Thyroid gland (tissue), 4 donors: ENCODE measurements at regions not wholly inside any gene's neighbourhood (a gene's known extent, or its start where the extent isn't known, plus 50 kb on each side); places are given as distances from the start of the nearest gene placed in this dataset.

Experiments used
- DNase-seq, 2 donors: peaks; one replicate each; pipeline ENCODE4 v3.0.0-alpha.2; 2019
- H3K27ac ChIP-seq, 3 donors: fragments of 200-600 bp; sonication (generic); 1 replicate in 2 of 3; 2 replicates in 1 of 3; pipeline ENCODE4 v1.5.1; 2016 to 2019; ENCODE audit warnings: mild to moderate bottlenecking in 1 of 3, moderate library complexity in 1 of 3
- H3K27me3 ChIP-seq: fragments of 200-600 bp; sonication (generic); one replicate; pipeline ENCODE4 v1.5.1; 2019
- H3K36me3 ChIP-seq, 2 donors: fragments of 200-600 bp; sonication (generic); one replicate each; pipeline ENCODE4 v1.5.1; 2016 to 2019
- H3K4me1 ChIP-seq, 2 donors: fragments of 200-600 bp; sonication (generic); one replicate each; pipeline ENCODE4 v1.5.1; 2017 to 2019
- H3K4me3 ChIP-seq, 3 donors: fragments of 200-600 bp; sonication (generic); replicated peaks in 1 of 3; 1 replicate in 2 of 3; 2 replicates in 1 of 3; pipeline ENCODE4 v1.5.1; 2016; ENCODE audit warnings: mild to moderate bottlenecking in 1 of 3
- H3K9me3 ChIP-seq: fragments of 200-600 bp; sonication (generic); one replicate; pipeline ENCODE4 v1.5.1; 2017
- CTCF ChIP-seq, 6 experiments: fragments of 200-600 bp in 3 of 6; fragments of 450-650 bp in 3 of 6; sonication (generic) in 3 of 6; IDR thresholded peaks; one replicate each; pipeline ENCODE4 v1.5.1; 2016 to 2019; ENCODE audit warnings: antibody characterized with exemption in 6 of 6, mild to moderate bottlenecking in 2 of 6, inconsistent platforms in 1 of 6, moderate library complexity in 1 of 6
- POLR2A ChIP-seq, 2 donors: fragments of 450-650 bp; IDR thresholded peaks; one replicate each; pipeline ENCODE4 v1.6.1; 2017; ENCODE audit warnings: antibody characterized with exemption in 2 of 2, mild to moderate bottlenecking in 2 of 2, moderate library complexity in 1 of 2
- WGBS, 2 donors: methylation state at CpG; one replicate each; pipeline ENCODE4 v1.1.5; 2017; 5-methylcytosine and 5-hydroxymethylcytosine counted together
- intact Hi-C: fragments of 100-400 bp; cut with DNase I; formaldehyde crosslinking; loops from one replicate; pipeline ENCODE4 v1.15.1; 2023

DNA sequence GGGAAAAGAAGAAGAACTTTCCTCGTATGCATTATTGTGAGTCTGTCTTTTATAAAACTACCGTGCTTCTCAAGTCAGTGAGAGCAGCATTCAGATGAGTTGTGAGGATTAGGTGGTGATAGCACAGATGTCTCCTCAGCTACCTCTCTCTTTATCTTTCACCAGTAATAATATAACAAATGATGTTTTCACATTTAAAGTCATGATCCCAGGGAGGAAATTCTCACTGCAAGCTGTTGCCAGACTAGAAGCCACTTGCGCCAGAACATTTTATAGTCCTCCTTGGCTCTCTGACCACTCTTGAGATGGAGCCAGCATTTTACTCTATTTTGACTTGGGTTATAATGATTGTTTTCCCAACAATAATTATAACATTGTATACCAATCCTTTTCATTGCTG, 443.1 kb downstream of the AEBP2 start:
- Histone ChIP-seq H3K4me1 (peaks cover 9 to 10% of the 10 kb centered on the region in 2 donors), H3K27me3 (no peaks in the 10 kb centered on the region), H3K9me3 (no peaks in the 10 kb centered on the region), H3K4me3 (no peak overlapping the region), H3K27ac (no peak overlapping the region), H3K36me3 (no peaks in the 10 kb centered on the region)
- no peak for DNase-seq
- no peak for TF ChIP-seq CTCF (IDR thresholded peaks at IDR 0.05)
- TF ChIP-seq POLR2A (IDR thresholded peaks at IDR 0.05), result no peak
- WGBS, 2 donors, result 70 to 75% methylated on average over 3 of the region's 3 CpGs
- intact Hi-C loops, result no loop called here

DNA sequence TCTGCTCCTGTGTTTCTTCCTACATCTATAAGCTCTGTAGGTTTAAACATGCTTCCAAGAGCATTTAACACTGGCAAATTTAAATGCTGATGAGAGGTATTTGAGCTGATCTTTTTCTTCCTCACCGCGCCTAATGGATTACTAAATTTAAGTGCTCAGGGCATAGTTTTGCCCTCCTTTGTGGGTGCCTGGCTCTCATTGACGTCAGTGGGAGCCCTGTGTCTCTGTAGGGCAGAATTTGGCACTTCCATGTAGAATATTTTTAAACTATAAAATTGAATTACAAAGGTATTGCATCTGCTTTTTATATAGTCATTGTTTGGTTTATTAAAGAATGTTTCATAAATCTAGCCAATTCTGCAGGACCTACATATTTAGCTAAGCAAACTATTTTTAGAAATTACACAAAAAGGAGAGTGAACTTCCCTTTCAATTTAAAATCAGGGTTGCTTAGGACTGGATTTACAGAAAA, 444.8 kb downstream of the AEBP2 start:
- Histone ChIP-seq H3K4me1 (peaks cover 9 to 10% of the 10 kb centered on the region in 2 donors), H3K9me3 (no peaks in the 10 kb centered on the region)
- intact Hi-C loops, result no loop called here

GRCh38 chr12:19885093-19885812, 446.0 kb downstream of the AEBP2 start:
- no peak overlapping the region for H3K27ac ChIP-seq
- TF ChIP-seq CTCF (IDR thresholded peaks at IDR 0.05) (no peak), POLR2A (IDR thresholded peaks at IDR 0.05) (no peak)
- H3K4me3 ChIP-seq, result no peak overlapping the region
- 69 to 77% methylated on average over 8 of the region's 8 CpGs for WGBS, 2 donors
- peaks cover 9 to 10% of the 10 kb centered on the region in 2 donors for H3K4me1 ChIP-seq
- H3K36me3 ChIP-seq, result no peaks in the 10 kb centered on the region
- peak in 1 of 2 donors; percentile 14 for DNase-seq
- H3K27me3 ChIP-seq, result no peaks in the 10 kb centered on the region
- no peaks in the 10 kb centered on the region for H3K9me3 ChIP-seq
- intact Hi-C loops, result no loop called here

More for the DNA sequence above, 444.8 kb downstream of the AEBP2 start:
- Histone ChIP-seq H3K27me3 (no peaks in the 10 kb centered on the region), H3K36me3 (no peaks in the 10 kb centered on the region), H3K27ac (no peak overlapping the region), H3K4me3 (no peak overlapping the region)
- 80 to 92% methylated on average over 3 of the region's 3 CpGs for WGBS, 2 donors
- no peak for DNase-seq
- no peak for TF ChIP-seq POLR2A (IDR thresholded peaks at IDR 0.05)
- no peak for TF ChIP-seq CTCF (IDR thresholded peaks at IDR 0.05)

- intact Hi-C loops, result no loop called here
- Histone ChIP-seq H3K27ac (peak overlapping the region in 1 of 3 donors; percentile 16), H3K4me1 (peaks cover 9 to 10% of the 10 kb centered on the region in 2 donors), H3K27me3 (no peaks in the 10 kb centered on the region), H3K9me3 (no peaks in the 10 kb centered on the region), H3K36me3 (no peaks in the 10 kb centered on the region), H3K4me3 (no peak overlapping the region)
- TF ChIP-seq POLR2A (IDR thresholded peaks at IDR 0.05) (no peak), CTCF (IDR thresholded peaks at IDR 0.05) (no peak)
- DNase-seq, result no peak
- 79 to 84% methylated on average over 4 of the region's 4 CpGs for WGBS, 2 donors
These were observed 446.8 kb downstream of the AEBP2 start for GRCh38 chr12:19886065-19886464.

- Histone ChIP-seq H3K27ac (peak overlapping the region in 1 of 3 donors; percentile 16), H3K4me1 (peaks cover 9 to 10% of the 10 kb centered on the region in 2 donors), H3K27me3 (no peaks in the 10 kb centered on the region), H3K4me3 (no peak overlapping the region), H3K36me3 (no peaks in the 10 kb centered on the region), H3K9me3 (no peaks in the 10 kb centered on the region)
- intact Hi-C loops, result no loop called here
- no peak for DNase-seq
- TF ChIP-seq POLR2A (IDR thresholded peaks at IDR 0.05) (no peak), CTCF (IDR thresholded peaks at IDR 0.05) (no peak)
- WGBS, 2 donors, result 68 to 78% methylated on average over 5 of the region's 5 CpGs
These were observed 447.4 kb downstream of the AEBP2 start for GRCh38 chr12:19886639-19887064.
